BJ (cell line): ENCODE measurements at regions not wholly inside any gene's neighbourhood (a gene's known extent, or its start where the extent isn't known, plus 50 kb on each side); places are given as distances from the start of the nearest gene placed in this dataset.
"Not testable (repeated sequence)": the region's sequence is repeated elsewhere in the genome, so short reads cannot be mapped to it uniquely, and the experiment has no call there.

Experiments used
- CTCF ChIA-PET: fragments of 350-600 bp; formaldehyde crosslinking; extraction: SDS; loops from one replicate; lab custom pipeline; 2021; ENCODE audit warnings: antibody characterized with exemption, inconsistent platforms; lab: Yijun Ruan, JAX
- POLR2A ChIA-PET: fragments of 300-600 bp; sonication (Branson Sonifier 250); formaldehyde crosslinking; extraction: SDS; loops from one replicate; lab custom pipeline; 2021; ENCODE audit warnings: antibody characterized with exemption; lab: Charles Lee
- DNase-seq: peaks from one replicate; pipeline ENCODE4 v3.0.0-alpha.2; 2011; ENCODE audit warnings: low read depth
- H3K27me3 ChIP-seq: 2 replicates; pipeline ENCODE4 v1.6.0; 2011; ENCODE audit warnings: low read length; ENCODE audit not compliant: control insufficient read depth, insufficient read depth
- H3K36me3 ChIP-seq: 2 replicates; pipeline ENCODE4 v1.5.1; 2011; ENCODE audit warnings: low read length; ENCODE audit not compliant: control insufficient read depth, insufficient read depth
- H3K4me3 ChIP-seq: 2 replicates; pipeline ENCODE4 v1.5.1; 2011; ENCODE audit warnings: low read depth, mild to moderate bottlenecking, control low read depth, low read length
- TF ChIP-seq, protein P1 (sequence below): IDR thresholded peaks from 2 replicates; pipeline ENCODE4 v1.5.1; 2011; ENCODE audit warnings: low read depth, mild to moderate bottlenecking, control low read depth, inconsistent platforms, low read length, moderate library complexity; ENCODE audit not compliant: insufficient read depth

DNA sequence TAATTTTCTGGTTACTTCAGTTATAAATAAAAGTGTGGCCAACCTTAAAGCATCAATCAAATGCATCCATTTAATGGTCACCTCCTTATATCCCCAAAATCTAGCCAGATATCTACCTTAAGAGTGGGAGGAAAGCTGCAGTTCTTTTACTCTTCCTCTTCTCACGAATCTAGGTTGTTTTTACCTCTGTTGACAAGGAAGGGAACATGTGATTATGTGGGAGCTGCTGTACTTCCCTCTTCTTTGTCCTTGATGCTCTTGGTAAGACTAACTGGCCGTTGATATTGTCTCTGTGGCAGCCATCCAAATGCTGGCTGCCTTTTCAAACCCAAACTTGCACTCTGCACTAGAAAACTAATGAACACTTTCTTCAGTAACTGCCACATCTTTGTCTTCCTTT lies 275.3 kb upstream of the CADM2 start:
- Histone ChIP-seq H3K27me3 (no peaks in the 10 kb centered on the region), H3K4me3 (no peak overlapping the region), H3K36me3 (no peaks in the 10 kb centered on the region)
- no peak for DNase-seq
- ChIA-PET POLR2A (no interaction called here), CTCF (no interaction called here)
- TF ChIP-seq, protein P1, sequence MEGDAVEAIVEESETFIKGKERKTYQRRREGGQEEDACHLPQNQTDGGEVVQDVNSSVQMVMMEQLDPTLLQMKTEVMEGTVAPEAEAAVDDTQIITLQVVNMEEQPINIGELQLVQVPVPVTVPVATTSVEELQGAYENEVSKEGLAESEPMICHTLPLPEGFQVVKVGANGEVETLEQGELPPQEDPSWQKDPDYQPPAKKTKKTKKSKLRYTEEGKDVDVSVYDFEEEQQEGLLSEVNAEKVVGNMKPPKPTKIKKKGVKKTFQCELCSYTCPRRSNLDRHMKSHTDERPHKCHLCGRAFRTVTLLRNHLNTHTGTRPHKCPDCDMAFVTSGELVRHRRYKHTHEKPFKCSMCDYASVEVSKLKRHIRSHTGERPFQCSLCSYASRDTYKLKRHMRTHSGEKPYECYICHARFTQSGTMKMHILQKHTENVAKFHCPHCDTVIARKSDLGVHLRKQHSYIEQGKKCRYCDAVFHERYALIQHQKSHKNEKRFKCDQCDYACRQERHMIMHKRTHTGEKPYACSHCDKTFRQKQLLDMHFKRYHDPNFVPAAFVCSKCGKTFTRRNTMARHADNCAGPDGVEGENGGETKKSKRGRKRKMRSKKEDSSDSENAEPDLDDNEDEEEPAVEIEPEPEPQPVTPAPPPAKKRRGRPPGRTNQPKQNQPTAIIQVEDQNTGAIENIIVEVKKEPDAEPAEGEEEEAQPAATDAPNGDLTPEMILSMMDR: no peak

DNA sequence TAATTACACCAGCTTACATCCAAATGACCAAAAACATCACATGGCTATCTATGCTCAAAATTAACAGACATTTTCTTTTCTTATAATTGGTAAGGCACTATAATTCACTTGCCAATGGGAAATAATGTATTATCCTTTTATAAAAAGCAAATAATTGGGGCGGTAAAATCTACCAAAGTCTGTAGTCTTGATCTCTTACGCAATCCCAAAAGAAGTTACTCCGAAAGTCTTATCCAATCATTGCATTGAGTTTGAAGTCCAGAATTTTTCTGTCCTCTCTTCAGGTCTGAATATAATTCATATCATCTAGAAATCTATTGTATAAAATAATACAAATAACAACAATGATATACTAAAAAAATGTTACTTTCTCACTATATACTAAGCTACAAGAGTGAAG lies 273.3 kb upstream of the CADM2 start:
- ChIA-PET CTCF (no interaction called here), POLR2A (no interaction called here)
- TF ChIP-seq, protein P1: no peak
- Histone ChIP-seq H3K36me3 (no peaks in the 10 kb centered on the region), H3K27me3 (no peaks in the 10 kb centered on the region), H3K4me3 (no peak overlapping the region)
- DNase-seq: no peak

DNA sequence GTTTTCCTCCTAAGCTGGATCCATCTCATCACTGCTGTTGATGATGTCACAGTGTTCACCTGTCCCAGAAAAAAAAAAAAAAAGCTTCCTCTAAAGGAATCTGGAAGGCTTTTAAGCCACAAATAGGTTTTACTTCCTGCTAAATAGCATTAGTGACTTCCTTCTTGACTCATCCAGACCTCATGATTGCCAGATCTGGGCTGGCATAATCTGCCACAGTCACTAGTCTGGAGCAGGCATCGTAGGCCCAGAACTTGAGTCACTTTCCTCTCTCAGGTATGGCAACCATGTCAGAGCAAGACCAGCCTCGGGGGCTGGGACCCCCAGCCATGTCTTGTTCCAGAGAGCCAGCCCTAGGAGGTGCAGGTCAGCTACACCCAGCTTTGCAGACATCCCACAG lies 266.5 kb upstream of the CADM2 start:
- ChIA-PET POLR2A (no interaction called here), CTCF (no interaction called here)
- TF ChIP-seq, protein P1: no peak
- no peaks in the 10 kb centered on the region for H3K36me3 ChIP-seq
- no peak overlapping the region for H3K4me3 ChIP-seq
- H3K27me3 ChIP-seq: no peaks in the 10 kb centered on the region
- no peak for DNase-seq

DNA sequence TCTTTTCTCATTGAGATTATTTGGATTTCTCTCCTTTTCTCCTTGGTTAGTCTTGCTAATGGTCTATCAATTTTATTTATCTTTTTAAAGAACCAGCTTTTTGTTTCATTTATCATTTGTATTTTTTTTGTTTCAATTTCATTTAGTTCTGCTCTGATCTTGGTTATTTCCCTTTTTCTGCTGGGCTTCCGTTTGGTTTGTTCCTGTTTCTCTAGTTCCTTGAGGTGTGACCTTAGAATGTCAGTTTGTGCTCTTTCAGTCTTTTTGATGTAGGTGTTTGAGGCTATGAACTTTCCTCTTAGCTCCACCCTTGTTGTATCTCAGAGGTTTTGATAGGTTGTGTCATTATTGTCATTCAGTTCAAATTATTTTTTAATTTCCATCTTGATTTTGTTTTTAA lies 248.5 kb upstream of the CADM2 start:
- POLR2A ChIA-PET, CTCF ChIA-PET, H3K27me3 ChIP-seq, DNase-seq, H3K36me3 ChIP-seq, H3K4me3 ChIP-seq: not testable (repeated sequence)

DNA sequence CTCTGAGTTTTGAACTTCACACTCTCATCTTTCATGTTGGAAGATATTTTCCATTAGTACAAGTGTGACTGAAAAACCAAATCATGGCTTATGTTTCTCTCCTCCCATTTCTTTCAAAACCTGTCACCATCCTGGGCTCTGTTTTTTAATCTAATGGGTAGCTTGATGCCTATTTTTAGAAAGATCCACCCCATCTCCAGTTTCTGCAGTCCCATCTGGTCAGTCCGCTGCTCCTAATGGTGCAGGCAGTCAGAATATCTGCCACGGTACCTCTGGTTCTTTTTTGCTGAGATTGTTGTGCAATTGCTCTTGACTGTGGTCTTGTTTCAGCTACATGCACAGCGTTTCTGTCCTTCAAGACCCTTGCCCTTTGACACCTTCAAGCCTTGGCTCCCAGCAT lies 240.9 kb upstream of the CADM2 start:
- TF ChIP-seq, protein P1: no peak
- CTCF ChIA-PET: no interaction called here
- no peaks in the 10 kb centered on the region for H3K27me3 ChIP-seq
- no peak for DNase-seq
- no peak overlapping the region for H3K4me3 ChIP-seq
- H3K36me3 ChIP-seq: no peaks in the 10 kb centered on the region
- POLR2A ChIA-PET: no interaction called here

DNA sequence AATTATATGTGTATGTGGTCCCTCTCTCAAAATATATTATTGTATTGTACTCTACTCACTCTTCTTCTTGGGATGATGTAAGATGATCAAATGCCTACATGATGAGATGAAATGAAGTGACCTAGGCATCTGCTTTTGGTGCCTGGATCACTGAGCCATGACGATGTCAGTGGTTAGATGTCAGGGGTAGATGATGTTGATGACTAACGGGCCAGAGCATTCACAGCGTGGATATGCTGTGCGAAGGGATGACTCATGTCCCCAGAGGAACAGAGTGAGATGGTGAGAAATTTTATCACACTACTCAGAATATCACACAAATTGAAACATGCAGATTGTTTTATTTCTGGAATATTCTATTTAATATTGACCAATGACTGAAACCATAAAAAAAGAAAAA lies 233.9 kb upstream of the CADM2 start:
- TF ChIP-seq, protein P1: no peak
- ChIA-PET CTCF (no interaction called here), POLR2A (no interaction called here)
- no peaks in the 10 kb centered on the region for H3K36me3 ChIP-seq
- no peak for DNase-seq
- no peaks in the 10 kb centered on the region for H3K27me3 ChIP-seq
- no peak overlapping the region for H3K4me3 ChIP-seq
